8988T (cell line): ENCODE measurements at regions not wholly inside any gene's neighbourhood (a gene's known extent, or its start where the extent isn't known, plus 50 kb on each side); places are given as distances from the start of the nearest gene placed in this dataset.

Experiments used
- DNase-seq: peaks from one replicate; pipeline ENCODE4 v3.0.0; 2011

DNA sequence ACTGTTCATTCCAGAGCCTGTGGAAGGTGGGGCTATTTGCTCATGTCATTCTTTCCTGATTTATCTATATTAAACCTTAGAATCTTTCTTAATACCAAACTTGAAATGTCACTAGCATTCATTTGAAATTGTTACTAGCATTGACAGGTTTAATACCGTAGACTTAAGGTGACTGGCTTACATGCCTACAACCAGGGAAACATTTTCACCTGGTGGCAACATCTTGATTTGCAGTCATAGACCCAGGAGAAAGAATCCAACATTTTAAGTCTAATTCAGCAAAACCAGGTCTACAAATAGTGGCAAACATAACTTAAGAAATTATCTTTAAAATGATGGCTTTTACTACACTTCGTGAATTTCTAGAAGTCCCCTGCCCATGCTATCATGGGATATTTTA is 353.7 kb downstream of the HTR7 start:
- DNase-seq = no peak

DNA sequence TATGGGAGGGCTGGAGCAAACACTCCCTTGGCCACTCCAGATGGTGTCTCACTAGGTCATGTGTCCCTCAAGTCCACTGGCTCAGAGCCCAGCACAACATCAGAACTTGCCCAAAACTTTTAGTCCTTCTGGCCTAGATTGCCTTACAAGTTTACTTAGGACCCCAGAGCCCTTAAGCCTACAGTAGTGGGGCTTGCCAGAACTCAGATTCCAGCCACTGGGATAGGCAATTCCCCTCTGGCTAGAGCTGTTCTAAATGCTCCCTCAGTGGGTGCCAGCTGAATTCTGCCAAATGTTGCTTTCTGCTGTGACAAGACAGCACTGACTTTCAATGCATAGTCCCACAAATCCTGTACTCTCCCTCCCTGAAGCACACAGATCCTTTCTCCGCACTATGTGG is 331.1 kb downstream of the HTR7 start:
- no peak for DNase-seq

DNA sequence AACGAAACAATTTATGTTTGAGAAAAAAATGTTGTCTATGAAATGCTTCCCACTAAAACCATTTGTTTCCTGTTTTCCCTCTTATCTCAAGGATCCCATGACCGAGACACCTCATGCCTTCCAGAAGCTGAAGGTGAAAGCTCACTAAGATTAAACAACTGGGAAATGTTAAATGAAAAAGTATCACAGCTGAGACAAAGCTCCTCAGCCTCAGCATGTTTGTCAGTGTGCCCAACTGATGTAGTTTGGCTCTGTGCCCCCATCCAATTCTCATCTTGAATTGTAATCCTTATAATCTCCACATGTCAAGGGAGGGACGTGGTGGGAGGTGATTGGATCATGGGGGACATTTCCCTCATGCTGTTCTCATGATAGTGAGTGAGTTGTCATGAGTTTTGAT is 327.3 kb downstream of the HTR7 start:
- no peak for DNase-seq

DNA sequence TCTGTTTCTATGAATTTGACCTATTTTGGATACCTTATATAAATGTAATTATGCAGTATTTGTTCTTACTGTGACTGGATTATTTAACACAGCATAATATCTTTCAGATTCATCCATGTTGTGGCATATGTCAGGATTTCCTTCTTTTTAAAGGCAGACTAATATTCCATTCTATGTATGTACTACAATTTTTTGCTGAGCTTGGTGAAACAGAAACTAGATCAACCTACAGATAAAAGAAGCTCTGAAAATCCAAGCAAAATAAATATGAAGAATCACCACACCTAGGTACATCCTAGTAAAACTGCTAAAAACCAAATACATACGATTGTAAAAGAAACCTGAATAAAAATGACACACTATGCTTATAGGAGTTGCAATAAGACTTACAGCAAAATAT is 300.5 kb downstream of the HTR7 start:
- no peak for DNase-seq

DNA sequence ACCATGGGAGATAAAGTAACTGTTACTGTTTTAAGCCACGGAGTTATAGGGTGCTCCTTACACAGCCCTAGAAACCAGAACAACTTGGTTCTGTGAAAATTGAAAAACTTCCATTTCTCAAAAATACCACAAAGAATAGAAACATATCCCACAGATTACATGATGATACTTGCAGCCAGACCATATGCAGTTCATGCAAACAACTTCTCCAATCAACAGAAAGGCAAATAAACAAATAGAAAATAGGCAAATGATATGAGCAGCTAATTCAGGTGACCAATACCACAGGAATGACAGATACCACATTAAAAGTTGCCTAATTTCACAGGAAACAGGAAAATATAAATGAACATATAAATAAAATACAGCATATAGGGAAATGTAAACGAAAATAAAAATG is 297.5 kb downstream of the HTR7 start:
- no peak for DNase-seq

DNA sequence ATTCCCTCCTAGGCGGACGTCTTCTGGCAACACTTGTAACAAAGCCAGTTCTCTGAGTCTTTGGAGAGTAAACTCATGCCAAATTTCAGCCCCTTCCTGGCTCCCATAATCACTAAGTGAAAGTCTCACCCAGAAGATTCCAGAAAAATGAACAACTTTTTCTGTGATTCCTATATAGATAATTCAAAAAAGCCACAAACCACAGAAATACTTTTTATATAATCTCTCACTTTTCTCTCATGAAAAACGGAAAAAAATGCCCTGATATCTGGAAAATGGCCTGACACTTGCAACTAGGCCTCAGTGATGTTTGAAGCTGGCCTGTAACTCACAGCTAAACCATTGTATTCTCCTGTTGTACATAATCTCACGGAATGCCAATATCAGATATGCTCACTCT is 296.2 kb downstream of the HTR7 start:
- DNase-seq = no peak

DNA sequence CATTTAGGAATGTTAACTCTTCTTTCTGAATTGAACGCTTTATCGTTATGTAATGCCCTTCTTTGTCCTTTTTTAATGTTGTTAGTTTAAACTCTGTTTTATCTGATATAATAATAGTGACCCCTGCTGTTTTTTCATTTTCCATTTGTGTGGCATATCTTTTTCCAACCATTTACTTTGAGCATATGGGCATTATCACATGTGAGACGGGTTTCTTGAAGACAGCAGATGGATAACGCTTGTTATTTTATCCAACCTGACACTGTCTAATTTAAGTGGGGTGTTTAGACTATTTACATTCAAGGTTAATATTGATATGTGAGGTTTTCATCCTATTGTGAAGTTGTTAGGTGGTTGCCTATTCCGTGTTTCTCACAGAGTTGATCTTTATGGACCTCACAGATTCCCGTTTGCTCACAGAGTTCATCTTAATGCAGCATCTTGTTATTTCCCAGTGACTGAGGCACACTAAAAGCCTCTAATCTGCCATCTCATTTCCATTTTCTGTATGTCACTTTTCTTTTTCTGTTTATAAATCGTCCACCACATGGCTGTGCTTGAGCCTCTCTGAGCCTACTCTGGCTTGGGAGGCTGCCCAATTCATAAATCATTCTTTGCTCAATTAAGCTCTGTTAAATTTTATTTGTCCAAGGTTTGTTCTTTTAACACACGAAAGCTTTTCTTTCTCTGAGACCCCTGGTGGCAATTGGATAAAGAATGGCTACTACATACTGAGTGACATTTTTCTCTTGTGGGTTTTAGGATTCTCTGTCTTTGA is 286.2 kb downstream of the HTR7 start:
- DNase-seq = no peak

DNA sequence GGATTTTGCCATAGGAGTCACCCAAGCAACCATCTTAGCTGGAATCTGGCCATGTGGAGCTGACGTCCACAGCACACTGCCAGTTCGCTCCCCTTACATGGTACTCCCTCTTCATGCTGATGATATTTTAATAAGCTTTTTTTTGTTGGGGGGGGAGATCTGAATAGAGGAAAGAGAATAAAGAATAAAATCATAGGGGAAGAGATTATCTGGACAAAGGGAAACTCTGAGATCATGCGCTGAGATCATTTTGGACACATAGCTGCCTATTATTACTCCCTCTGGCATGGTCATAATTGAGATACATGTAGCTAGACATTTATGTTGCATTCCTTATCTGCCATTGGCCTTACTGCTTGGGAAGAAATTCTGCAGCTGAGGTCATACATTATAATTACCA is 282.7 kb downstream of the HTR7 start:
- DNase-seq = no peak

DNA sequence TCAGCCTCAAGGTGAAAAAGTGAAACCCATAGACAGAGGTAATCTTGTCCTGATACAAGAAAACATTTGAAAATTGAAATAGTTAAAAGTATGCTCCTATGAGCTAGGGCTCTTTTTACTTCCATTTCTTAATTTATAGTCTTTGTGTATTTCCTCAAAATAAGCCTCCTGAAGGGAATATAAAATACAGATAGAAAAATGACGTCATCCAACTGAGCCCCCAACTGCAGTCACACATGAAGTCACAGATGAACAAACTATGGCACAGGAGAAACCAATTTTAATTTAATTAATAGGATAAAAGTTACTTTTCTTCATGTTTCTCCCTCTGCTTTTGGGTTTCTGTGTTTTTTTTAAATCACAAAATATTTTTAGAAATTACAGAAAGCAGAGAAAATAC is 280.3 kb downstream of the HTR7 start:
- no peak for DNase-seq

DNA sequence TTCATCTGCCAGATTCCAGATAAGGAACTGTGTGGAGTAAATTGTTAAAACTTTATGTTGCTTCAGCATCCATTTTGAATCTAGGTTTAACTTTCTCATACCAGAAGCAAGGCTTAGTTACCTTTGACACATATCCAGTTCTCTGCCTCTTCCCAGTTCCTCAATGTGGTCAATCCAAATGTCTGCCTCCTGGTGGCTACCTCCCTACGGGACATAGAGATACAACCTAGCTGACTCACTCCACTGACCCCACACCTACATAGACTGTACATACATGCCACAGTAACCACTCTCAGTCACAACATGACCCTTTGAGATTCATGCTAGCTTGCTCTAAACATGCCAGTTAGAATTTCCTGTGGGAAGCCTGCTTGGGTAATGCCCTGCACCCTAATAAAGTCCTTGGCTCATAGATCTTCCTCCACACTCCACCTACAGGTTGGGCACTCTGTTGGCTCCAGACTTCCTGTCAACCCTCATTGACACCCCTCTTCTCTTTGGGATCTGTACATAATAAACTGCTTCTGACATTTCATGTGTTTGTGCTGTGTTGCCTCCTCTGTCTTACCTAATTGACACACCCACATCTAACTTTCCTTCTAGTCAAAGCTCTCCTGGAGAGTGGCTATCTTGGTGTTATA is 278.1 kb downstream of the HTR7 start:
- DNase-seq = no peak

DNA sequence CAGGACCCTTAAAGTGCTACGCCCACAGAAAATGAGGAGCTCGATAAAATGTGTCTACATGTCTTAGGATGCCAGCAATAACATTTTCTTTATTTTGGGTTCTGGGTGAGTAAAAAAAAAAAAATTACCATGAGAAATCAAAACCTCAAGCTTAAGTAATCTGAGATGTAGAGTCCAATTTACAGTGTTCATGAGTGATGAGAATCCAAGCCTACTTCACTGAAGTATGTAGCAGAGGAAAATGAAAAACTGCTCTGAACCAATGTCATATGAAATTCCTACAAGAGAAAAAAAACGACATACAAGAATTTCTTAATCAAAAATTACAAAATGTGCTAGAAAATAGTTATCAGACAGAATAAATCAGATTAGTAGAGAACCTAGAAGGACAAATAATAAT is 274.4 kb downstream of the HTR7 start:
- no peak for DNase-seq

DNA sequence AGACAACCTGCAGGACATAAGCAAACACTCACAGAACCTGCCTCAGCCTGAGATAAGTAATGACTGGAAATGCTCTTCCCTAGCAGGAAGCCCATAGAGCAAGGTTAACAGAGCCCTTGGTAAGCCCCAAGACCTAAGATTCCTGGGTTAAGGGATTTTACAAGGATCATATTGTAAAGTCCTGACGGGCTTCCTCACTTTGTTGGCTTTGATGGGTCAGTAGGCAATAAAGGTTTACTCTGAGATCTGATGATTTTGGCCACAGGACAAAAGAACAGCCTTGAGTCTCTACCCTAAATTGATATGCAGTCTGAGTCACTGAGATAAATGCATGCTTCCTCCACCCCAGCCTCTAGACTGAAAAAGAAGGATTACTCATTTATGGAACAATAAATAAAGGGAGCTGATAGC is 270.8 kb downstream of the HTR7 start:
- DNase-seq = no peak

DNA sequence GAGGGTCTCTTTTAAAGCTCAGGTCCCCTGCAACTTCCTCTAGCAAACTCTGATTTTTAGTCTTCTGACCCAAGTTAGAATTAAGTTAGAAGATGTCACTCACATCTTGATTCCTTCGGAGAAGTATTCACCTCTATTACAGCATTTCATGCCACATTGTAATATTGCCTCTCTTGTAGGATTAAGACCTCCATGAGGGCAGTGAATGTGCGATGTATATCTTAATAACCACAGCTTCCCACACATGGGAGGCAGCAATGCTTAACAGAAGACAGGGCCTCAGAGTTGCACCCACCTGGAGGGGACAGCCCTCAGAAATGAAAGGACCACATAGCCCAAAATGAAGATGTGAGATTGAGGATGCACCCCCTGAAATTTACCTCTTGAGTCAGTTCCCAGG is 270.3 kb downstream of the HTR7 start:
- DNase-seq = no peak

DNA sequence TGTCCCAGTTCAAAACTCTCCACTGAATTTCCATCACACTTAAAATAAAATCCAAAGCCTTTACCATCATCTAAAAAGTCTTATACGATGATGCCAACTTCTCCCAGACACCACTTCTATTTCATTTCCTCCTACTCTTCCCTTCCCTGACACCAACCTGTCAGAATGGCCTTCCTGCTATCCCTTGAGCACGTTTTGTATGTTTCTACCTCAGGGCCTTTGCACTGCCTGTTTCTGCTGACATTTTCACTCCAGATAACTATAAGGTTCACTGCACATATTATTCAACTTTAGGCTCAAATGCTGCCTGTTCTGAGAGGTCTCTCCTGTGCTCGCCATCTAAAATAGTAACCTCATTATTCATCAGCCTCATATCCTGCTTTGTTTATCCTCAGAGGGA is 269.6 kb downstream of the HTR7 start:
- DNase-seq = no peak

DNA sequence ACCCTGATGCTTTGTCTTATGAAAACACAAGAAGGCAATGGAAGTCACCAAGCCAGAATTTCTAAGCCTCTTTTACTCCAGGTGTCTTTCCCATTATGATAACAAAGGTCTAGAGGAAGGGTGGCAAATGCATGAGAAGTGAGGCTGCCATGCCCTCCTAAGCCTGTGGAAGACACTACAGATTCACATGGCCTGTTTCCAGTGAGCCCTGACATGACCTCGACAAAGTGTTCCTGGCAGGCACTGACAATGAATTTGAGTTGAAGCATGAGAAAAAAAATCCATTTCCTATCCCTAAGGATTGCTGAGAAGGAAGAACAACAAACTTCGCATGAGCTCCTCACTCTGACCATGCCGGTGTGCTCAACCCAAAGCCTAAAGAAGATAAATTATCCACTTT is 268.0 kb downstream of the HTR7 start:
- DNase-seq = no peak

DNA sequence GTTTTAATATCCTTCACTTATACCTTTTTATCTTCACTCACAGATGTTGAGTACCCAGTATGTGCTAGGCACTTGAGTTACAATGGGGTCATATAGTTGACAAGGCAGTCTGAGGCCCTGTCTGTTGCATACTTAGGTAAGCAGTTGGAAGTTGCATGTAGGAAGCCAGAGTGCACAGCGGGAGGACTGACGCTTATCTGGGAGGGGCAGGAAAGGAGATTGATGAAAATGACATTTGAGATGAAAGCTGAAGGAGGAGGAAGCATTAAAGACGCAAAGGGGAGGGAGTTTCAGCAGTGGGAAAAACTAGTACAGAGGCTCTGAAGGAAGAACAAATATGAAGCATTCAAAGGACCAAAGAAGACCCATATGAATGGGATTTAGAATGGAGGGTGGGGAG is 266.2 kb downstream of the HTR7 start:
- DNase-seq = no peak

DNA sequence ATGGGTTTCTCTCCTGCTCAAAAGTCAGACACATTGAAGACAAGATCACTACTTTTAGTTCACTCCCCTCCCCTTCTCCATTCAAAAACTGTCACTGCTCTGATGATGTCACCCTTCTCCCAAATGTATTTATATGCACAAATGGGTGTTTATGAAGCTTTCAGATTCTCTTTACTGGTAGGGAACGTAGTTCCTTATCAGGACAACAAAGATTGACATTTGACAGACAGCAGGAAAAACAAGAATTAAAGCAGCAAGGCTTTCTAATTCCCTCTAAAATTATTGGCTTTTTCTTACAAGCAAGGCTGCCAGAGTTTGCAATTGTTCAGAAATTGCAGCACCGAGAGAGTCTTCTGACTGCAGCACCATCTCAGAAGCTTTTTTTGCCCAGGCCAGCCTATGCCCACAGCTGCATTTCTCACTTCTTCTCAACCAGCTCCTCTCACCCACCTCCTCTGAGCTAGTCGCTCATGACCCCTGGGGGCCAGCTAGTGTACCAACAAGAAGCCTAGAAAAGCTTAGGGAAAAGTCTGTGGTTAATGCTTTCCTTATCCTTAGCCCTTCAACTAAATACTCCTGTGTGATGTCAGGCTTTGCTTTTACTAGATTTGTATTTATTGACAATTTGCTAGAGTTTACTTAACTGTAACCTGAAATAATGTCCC is 265.1 kb downstream of the HTR7 start:
- DNase-seq = peak; percentile 32

DNA sequence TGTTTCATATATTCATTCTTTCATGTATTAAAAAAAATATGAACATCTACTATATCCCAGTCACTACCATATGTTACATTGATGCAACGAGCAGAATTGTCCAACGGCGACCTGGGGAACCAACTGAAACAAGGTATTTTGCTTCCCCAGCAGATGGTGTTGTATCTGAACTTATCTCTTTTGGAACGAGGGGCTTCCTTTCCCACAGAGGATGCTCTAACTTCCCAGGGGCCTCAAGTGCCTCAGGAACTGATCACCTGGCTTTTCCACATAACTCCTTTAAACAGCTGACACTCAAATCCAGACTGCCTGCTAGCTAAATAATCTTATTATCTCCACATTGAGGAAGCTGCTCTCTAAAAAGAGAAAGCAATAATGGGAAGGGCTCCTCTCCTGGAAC is 259.3 kb downstream of the HTR7 start:
- no peak for DNase-seq

DNA sequence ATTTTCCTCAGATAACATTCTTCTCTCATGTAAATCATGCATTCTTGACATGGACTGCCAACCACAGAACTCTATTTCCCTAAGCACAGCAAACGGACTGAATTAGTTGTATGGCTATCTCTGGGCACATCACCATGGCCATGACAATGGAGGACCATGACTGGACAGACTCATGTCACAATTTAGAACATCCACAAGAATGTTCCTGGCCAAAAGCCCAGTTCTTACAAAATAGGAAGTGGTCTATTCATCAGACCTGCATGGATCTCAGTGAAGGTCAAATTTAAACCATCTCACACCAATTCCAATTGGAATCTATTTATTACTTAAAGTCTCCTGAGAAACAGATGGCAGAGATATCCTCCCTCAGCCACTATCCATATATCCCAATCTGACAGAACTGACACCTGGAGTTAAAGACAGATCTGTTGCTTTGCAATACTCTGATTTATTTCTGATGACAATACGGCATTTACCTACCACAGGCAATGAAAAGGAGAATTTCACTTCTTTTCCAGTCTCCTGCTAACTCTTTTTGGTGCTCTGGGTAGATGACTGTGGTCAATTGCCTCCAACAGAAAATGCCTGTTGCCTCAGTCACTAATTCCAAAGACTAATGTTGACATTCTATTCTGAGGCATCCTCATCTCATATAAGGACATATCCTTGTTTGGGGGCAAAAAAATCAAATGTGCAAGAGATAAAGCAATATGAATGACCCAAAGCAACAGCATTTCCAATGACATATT is 254.8 kb downstream of the HTR7 start:
- no peak for DNase-seq

DNA sequence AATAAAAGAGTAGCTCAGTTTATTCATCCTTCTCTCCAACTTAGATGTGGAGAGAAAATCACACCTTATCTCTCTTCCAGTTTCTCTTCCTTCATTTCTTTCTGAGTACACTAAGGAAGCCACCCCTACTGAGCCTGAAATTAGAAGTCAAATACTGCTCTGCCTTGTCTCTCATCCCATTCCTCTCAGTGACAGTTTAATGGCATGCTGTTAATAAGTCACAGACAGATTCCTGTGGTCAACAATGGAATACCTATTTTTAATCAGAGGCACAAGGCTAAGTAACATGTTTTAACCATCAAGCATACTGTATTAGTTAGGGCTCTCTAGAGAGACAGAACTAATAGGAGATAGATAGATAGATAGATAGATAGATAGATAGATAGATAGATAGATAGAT is 253.2 kb downstream of the HTR7 start:
- no peak for DNase-seq

DNA sequence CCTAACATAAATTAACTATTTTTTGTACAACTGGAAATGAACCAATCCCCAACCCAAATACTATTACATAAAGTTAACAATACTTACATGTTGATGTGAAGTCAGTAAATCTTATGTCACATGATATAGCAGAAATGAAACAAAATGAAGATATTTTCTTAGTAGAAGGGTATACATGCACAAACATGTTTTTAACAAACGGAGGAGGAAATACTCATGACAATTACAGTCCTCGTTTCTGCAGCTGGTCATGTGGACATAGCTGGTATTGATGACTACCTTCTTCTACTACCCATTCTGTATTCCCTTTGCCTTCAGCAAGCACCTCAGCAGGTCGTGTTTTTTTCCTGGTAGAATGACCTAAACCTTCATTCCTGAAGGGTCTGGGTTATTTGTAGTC is 252.3 kb downstream of the HTR7 start:
- DNase-seq = no peak

DNA sequence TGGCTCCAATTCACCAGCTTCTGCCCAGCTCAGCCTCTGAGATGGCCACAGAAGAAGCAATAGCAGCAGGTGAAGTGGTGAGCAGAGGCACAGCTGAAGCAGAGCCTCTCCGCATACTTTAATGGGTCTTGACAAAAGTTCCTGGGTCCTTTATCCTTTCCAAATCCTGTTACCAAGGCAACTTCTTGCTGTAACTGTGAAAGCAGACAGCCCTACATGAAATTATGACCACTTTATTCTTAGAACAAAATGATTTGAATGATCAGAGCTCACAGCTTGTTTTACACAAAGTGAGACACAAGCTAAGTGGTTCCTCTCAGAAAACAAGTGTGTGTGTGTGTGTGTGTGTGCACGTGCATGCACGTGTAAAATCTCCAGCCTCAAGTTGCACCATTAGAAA is 245.6 kb downstream of the HTR7 start:
- DNase-seq = no peak

DNA sequence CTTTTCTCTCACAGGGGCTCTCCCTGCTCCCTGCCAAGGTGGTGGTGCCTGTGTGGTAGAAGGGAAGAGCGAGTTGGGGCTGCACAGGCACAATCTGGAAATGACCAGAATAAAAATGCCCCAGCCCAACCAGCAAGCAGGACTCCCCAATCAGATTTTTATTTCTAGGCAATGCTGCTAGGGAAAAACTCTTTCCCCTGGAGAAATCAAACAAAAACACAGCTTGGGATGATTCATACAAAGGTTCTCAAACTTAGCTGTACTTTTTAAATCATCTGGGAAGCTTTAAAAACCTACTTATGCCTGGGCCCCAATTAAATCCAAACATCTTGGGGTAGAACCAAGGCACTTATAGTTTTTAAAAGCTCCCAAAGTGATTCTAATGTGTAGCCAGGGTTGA is 243.2 kb downstream of the HTR7 start:
- DNase-seq = no peak

DNA sequence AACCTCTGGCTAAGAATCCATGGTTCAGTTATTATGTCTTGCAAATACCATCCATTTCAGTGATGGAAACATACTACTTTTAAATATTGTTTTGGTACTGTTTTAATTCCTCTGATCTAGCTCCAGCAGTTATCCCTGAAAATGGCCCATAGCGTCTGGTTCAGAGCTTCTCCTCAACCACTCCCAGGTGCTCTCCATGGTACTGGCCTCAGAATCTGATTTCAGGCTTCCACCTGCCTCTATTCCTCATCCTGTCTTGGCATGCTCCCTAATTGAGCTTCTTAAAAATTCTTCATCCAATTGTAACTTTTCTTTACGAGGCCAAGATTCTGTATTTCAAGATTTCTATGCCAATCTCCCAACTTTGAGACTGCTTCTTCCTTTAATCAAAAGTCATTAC is 236.3 kb downstream of the HTR7 start:
- DNase-seq = no peak
